Stimulated activated naive B cell treated with anti-CD40 and anti-IgM and Interleukin-4, amounts not matched to agents 10 μg/mL and 1 μg/mL and 100 μg/mL, for 72 hours (primary cell): ENCODE measurements at regions not wholly inside any gene's neighbourhood (a gene's known extent, or its start where the extent isn't known, plus 50 kb on each side); places are given as distances from the start of the nearest gene placed in this dataset.
"Not testable (repeated sequence)": the region's sequence is repeated elsewhere in the genome, so short reads cannot be mapped to it uniquely, and the experiment has no call there.

Experiments
- ATAC-seq, 2 donors: fragments of 150-1000 bp; cut with Tn5 transposase; replicated peaks; 2 replicates each; pipeline ENCODE4 v1.10.0; 2021; ENCODE audit warnings: moderate library complexity in 1 of 2
- DNase-seq: peaks from one replicate; pipeline ENCODE4 v3.0.0; 2021
- H3K27ac Mint-ChIP-seq: one replicate; pipeline ENCODE4 v1.8.0; 2022; ENCODE audit warnings: mild to moderate bottlenecking, mixed read lengths
- H3K27me3 Mint-ChIP-seq, 2 donors: one replicate each; pipeline ENCODE4 v1.8.0; 2022; ENCODE audit warnings: mixed read lengths in 2 of 2
- H3K36me3 Mint-ChIP-seq, 2 donors: one replicate each; pipeline ENCODE4 v1.8.0; 2022; ENCODE audit warnings: mixed read lengths in 2 of 2, mild to moderate bottlenecking in 1 of 2
- H3K4me1 Mint-ChIP-seq, 2 donors: one replicate each; pipeline ENCODE4 v1.8.0; 2022; ENCODE audit warnings: mixed read lengths in 2 of 2, mild to moderate bottlenecking in 1 of 2
- H3K4me3 Mint-ChIP-seq, 2 donors: one replicate each; pipeline ENCODE4 v1.8.0; 2022; ENCODE audit warnings: mild to moderate bottlenecking in 2 of 2, mixed read lengths in 2 of 2, moderate library complexity in 1 of 2
- H3K9me3 Mint-ChIP-seq, 2 donors: one replicate each; pipeline ENCODE4 v1.8.0; 2022; ENCODE audit warnings: mixed read lengths in 2 of 2, mild to moderate bottlenecking in 1 of 2

- ATAC-seq (no peak), DNase-seq (no peak)
- Mint-ChIP-seq H3K27me3 (no peaks in the 10 kb centered on the region), H3K27ac (no peak overlapping the region), H3K36me3 (no peaks in the 10 kb centered on the region), H3K9me3 (peaks cover 0 to 2% of the 10 kb centered on the region in 2 donors), H3K4me1 (peaks cover 8 to 17% of the 10 kb centered on the region in 2 donors), H3K4me3 (no peak overlapping the region)
These were observed 59.4 kb downstream of the EBLN1 start for GRCh38 chr10:22158426-22158825.

GRCh38 chr10:22156750-22157149 is 61.1 kb downstream of the EBLN1 start:
- Mint-ChIP-seq H3K4me1 (peaks cover 8 to 17% of the 10 kb centered on the region in 2 donors), H3K9me3 (peaks cover 0 to 5% of the 10 kb centered on the region in 2 donors), H3K27me3 (peaks cover 0 to 2% of the 10 kb centered on the region in 2 donors), H3K27ac (no peak overlapping the region), H3K36me3 (peaks cover 1 to 2% of the 10 kb centered on the region in 2 donors), H3K4me3 (no peak overlapping the region)
- DNase-seq = no peak
- no peak for ATAC-seq

- Mint-ChIP-seq H3K36me3 (peaks cover 4 to 5% of the 10 kb centered on the region in 2 donors), H3K9me3 (peaks cover 12 to 15% of the 10 kb centered on the region in 2 donors), H3K27ac (no peak overlapping the region), H3K4me3 (no peak overlapping the region), H3K4me1 (no peaks in the 10 kb centered on the region), H3K27me3 (peaks cover 0 to 10% of the 10 kb centered on the region in 2 donors)
- DNase-seq = no peak
- no peak for ATAC-seq
These were observed 65.4 kb downstream of the EBLN1 start for GRCh38 chr10:22152403-22152802.

GRCh38 chr10:22150842-22151241 is 67.0 kb downstream of the EBLN1 start:
- Mint-ChIP-seq H3K4me1 (no peaks in the 10 kb centered on the region), H3K9me3 (peaks cover 12 to 15% of the 10 kb centered on the region in 2 donors), H3K36me3 (peaks cover 4 to 5% of the 10 kb centered on the region in 2 donors), H3K4me3 (no peak overlapping the region), H3K27me3 (peaks cover 0 to 10% of the 10 kb centered on the region in 2 donors), H3K27ac (no peak overlapping the region)
- ATAC-seq (no peak), DNase-seq (no peak)

GRCh38 chr10:22148961-22149360 is 68.9 kb downstream of the EBLN1 start:
- Mint-ChIP-seq H3K27ac (no peak overlapping the region), H3K4me3 (no peak overlapping the region), H3K36me3 (peaks cover 4 to 5% of the 10 kb centered on the region in 2 donors), H3K27me3 (peaks cover 0 to 10% of the 10 kb centered on the region in 2 donors), H3K9me3 (peaks cover 16 to 20% of the 10 kb centered on the region in 2 donors), H3K4me1 (no peaks in the 10 kb centered on the region)
- ATAC-seq (no peak), DNase-seq (no peak)

GRCh38 chr10:22145873-22146272 is 71.9 kb downstream of the EBLN1 start:
- not testable (repeated sequence) for H3K27ac Mint-ChIP-seq, H3K27me3 Mint-ChIP-seq, H3K36me3 Mint-ChIP-seq, ATAC-seq, H3K4me3 Mint-ChIP-seq, DNase-seq, H3K9me3 Mint-ChIP-seq, H3K4me1 Mint-ChIP-seq

GRCh38 chr10:22137542-22137941 is 80.3 kb downstream of the EBLN1 start:
- Mint-ChIP-seq H3K9me3 (peaks cover 0 to 5% of the 10 kb centered on the region in 2 donors), H3K27ac (no peak overlapping the region), H3K36me3 (no peaks in the 10 kb centered on the region)

GRCh38 chr10:22135591-22135990 is 82.2 kb downstream of the EBLN1 start:
- H3K9me3 Mint-ChIP-seq = peaks cover 0 to 5% of the 10 kb centered on the region in 2 donors
- H3K27ac Mint-ChIP-seq = no peak overlapping the region
- H3K36me3 Mint-ChIP-seq = no peaks in the 10 kb centered on the region
- no peak overlapping the region for H3K4me3 Mint-ChIP-seq
- H3K4me1 Mint-ChIP-seq = peaks cover 15 to 17% of the 10 kb centered on the region in 2 donors
- no peak for ATAC-seq
- DNase-seq = no peak
- H3K27me3 Mint-ChIP-seq = no peaks in the 10 kb centered on the region

More at GRCh38 chr10:22137542-22137941, 80.3 kb downstream of the EBLN1 start:
- Mint-ChIP-seq H3K4me1 (peaks cover 15 to 17% of the 10 kb centered on the region in 2 donors), H3K27me3 (no peaks in the 10 kb centered on the region), H3K4me3 (no peak overlapping the region)
- ATAC-seq (no peak), DNase-seq (no peak)

- DNase-seq = peak; percentile 22
- peaks cover 4 to 6% of the 10 kb centered on the region in 2 donors for H3K9me3 Mint-ChIP-seq
- H3K27ac Mint-ChIP-seq = no peak overlapping the region
- peaks cover 2 to 6% of the 10 kb centered on the region in 2 donors for H3K36me3 Mint-ChIP-seq
- H3K27me3 Mint-ChIP-seq = peaks cover 8 to 9% of the 10 kb centered on the region in 2 donors
- peaks cover 17 to 18% of the 10 kb centered on the region in 2 donors for H3K4me1 Mint-ChIP-seq
- peak; percentile 96 to 97 for ATAC-seq
- H3K4me3 Mint-ChIP-seq = peak overlapping the region; percentile 23 to 50
These were observed 83.8 kb downstream of the EBLN1 start for GRCh38 chr10:22133749-22134624.

- not testable (repeated sequence) for H3K4me3 Mint-ChIP-seq, H3K36me3 Mint-ChIP-seq, H3K9me3 Mint-ChIP-seq, ATAC-seq, DNase-seq, H3K27ac Mint-ChIP-seq
- Mint-ChIP-seq H3K27me3 (peaks cover 9 to 11% of the 10 kb centered on the region in 2 donors), H3K4me1 (peaks cover 17 to 18% of the 10 kb centered on the region in 2 donors)
These were observed 87.0 kb downstream of the EBLN1 start for GRCh38 chr10:22130824-22131223.

GRCh38 chr10:22129612-22130011 is 88.2 kb downstream of the EBLN1 start:
- Mint-ChIP-seq H3K4me1 (peaks cover 17 to 18% of the 10 kb centered on the region in 2 donors), H3K27me3 (peaks cover 9 to 11% of the 10 kb centered on the region in 2 donors)
- not testable (repeated sequence) for H3K36me3 Mint-ChIP-seq, H3K9me3 Mint-ChIP-seq, H3K27ac Mint-ChIP-seq, ATAC-seq, DNase-seq, H3K4me3 Mint-ChIP-seq

GRCh38 chr10:22121181-22121580 is 96.6 kb downstream of the EBLN1 start:
- DNase-seq, H3K27me3 Mint-ChIP-seq, H3K4me3 Mint-ChIP-seq, H3K36me3 Mint-ChIP-seq, H3K27ac Mint-ChIP-seq, ATAC-seq, H3K4me1 Mint-ChIP-seq: not testable (repeated sequence)
- peaks cover 7 to 12% of the 10 kb centered on the region in 2 donors for H3K9me3 Mint-ChIP-seq

- Mint-ChIP-seq H3K27me3 (peaks cover 6 to 17% of the 10 kb centered on the region in 2 donors), H3K9me3 (peaks cover 7 to 12% of the 10 kb centered on the region in 2 donors)
- not testable (repeated sequence) for H3K4me3 Mint-ChIP-seq, ATAC-seq, H3K4me1 Mint-ChIP-seq, H3K36me3 Mint-ChIP-seq, DNase-seq, H3K27ac Mint-ChIP-seq
These were observed 97.7 kb downstream of the EBLN1 start for GRCh38 chr10:22120072-22120471.

- H3K36me3 Mint-ChIP-seq, H3K4me1 Mint-ChIP-seq, H3K4me3 Mint-ChIP-seq, ATAC-seq, DNase-seq, H3K27ac Mint-ChIP-seq: not testable (repeated sequence)
- Mint-ChIP-seq H3K27me3 (peaks cover 6 to 20% of the 10 kb centered on the region in 2 donors), H3K9me3 (peaks cover 7 to 12% of the 10 kb centered on the region in 2 donors)
These were observed 98.2 kb downstream of the EBLN1 start for GRCh38 chr10:22119575-22119974.

GRCh38 chr10:22111705-22112104 is 106.1 kb downstream of the EBLN1 start:
- H3K27ac Mint-ChIP-seq = no peak overlapping the region
- no peaks in the 10 kb centered on the region for H3K4me1 Mint-ChIP-seq
- no peaks in the 10 kb centered on the region for H3K36me3 Mint-ChIP-seq
- H3K27me3 Mint-ChIP-seq = peaks cover 10 to 29% of the 10 kb centered on the region in 2 donors
- no peak for DNase-seq
- no peak overlapping the region for H3K4me3 Mint-ChIP-seq
- peaks cover 0 to 2% of the 10 kb centered on the region in 2 donors for H3K9me3 Mint-ChIP-seq
- ATAC-seq = no peak
